Colonic mucosa (tissue), 4 donors: ENCODE measurements at regions not wholly inside any gene's neighbourhood (a gene's known extent, or its start where the extent isn't known, plus 50 kb on each side); places are given as distances from the start of the nearest gene placed in this dataset.

Experiments
- DNase-seq: peaks from one replicate; pipeline ENCODE4 v3.0.0-alpha.2; 2020
- H3K27ac ChIP-seq: fragments of 200-600 bp; one replicate; pipeline ENCODE4 v1.8.0; 2021
- H3K27me3 ChIP-seq: fragments of 200-600 bp; one replicate; pipeline ENCODE4 v1.8.0; 2021
- H3K36me3 ChIP-seq: fragments of 200-600 bp; one replicate; pipeline ENCODE4 v1.8.0; 2021
- H3K4me1 ChIP-seq: fragments of 200-600 bp; one replicate; pipeline ENCODE4 v1.8.0; 2021; ENCODE audit warnings: mild to moderate bottlenecking
- H3K4me3 ChIP-seq: fragments of 200-600 bp; one replicate; pipeline ENCODE4 v1.8.0; 2021
- H3K9ac ChIP-seq, 2 donors: one replicate each; pipeline ENCODE4 v1.7.0; 2013; ENCODE audit warnings: control low read depth in 2 of 2, low read depth in 2 of 2, low read length in 2 of 2
- H3K9me3 ChIP-seq: fragments of 200-600 bp; one replicate; pipeline ENCODE4 v1.8.0; 2021
- intact Hi-C: fragments of 100-400 bp; cut with DNase I; formaldehyde crosslinking; loops from one replicate; pipeline ENCODE4 v1.14.1; 2022
- TF ChIP-seq, protein P1 (sequence below): fragments of 200-600 bp; IDR thresholded peaks from one replicate; pipeline ENCODE4 v1.8.0; 2022; ENCODE audit warnings: antibody characterized with exemption, mild to moderate bottlenecking
- donor health status: healthy.
- donor health status: DM: no; HTN: no; CAD: no.
- donor health status: DM: no; HTN: no; CAD: no.

DNA sequence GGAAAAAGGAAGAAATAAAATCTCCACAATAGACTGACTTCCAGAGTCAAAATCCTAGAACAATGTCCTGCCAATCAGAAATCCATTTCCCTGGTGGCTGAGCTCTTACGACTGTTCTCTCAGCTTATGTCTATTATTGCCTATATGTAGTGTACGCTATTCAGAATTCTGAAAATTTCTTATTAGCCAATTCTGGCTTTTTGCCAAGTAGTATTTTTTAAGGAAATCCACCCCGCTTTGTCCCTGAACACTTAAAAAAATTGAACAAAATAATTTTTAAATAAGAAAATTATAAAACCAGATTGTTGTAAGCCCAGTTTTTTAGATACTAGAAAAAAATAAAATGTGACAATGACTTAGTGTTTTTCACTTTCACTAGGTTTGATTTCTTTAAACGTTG lies 143.0 kb downstream of the KCNA5 start:
- H3K36me3 ChIP-seq, result no peaks in the 10 kb centered on the region
- no peak for DNase-seq
- intact Hi-C loops, result no loop called here
- H3K4me1 ChIP-seq, result no peaks in the 10 kb centered on the region
- no peaks in the 10 kb centered on the region for H3K9me3 ChIP-seq
- no peak overlapping the region for H3K4me3 ChIP-seq
- no peaks in the 10 kb centered on the region for H3K27me3 ChIP-seq
- no peak overlapping the region for H3K27ac ChIP-seq
- TF ChIP-seq, protein P1, sequence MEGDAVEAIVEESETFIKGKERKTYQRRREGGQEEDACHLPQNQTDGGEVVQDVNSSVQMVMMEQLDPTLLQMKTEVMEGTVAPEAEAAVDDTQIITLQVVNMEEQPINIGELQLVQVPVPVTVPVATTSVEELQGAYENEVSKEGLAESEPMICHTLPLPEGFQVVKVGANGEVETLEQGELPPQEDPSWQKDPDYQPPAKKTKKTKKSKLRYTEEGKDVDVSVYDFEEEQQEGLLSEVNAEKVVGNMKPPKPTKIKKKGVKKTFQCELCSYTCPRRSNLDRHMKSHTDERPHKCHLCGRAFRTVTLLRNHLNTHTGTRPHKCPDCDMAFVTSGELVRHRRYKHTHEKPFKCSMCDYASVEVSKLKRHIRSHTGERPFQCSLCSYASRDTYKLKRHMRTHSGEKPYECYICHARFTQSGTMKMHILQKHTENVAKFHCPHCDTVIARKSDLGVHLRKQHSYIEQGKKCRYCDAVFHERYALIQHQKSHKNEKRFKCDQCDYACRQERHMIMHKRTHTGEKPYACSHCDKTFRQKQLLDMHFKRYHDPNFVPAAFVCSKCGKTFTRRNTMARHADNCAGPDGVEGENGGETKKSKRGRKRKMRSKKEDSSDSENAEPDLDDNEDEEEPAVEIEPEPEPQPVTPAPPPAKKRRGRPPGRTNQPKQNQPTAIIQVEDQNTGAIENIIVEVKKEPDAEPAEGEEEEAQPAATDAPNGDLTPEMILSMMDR, result no peak
- H3K9ac ChIP-seq, result no peak overlapping the region

DNA sequence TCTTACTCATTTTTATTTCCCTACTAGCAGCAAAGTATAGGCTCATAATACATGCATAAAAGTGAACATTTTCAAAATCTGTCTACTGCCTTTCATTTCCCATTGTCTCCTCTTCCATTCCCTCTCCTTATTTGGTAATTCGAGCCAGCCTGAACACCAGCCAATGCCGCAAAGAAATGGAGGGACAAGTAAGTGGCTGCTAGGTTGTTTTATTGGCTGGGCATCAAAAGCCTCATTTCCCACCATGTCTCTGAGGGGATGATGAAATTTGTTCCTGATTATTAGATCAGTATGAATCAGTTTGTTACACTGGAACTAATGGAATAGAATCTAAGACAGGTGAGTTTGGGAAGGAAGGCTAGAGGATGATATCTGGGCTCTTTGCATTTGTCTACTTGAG lies 143.5 kb downstream of the KCNA5 start:
- intact Hi-C loops, result no loop called here
- no peak overlapping the region for H3K27ac ChIP-seq
- no peaks in the 10 kb centered on the region for H3K9me3 ChIP-seq
- TF ChIP-seq, protein P1, result no peak
- H3K4me1 ChIP-seq, result no peaks in the 10 kb centered on the region
- H3K4me3 ChIP-seq, result no peak overlapping the region
- H3K9ac ChIP-seq, result no peak overlapping the region
- H3K27me3 ChIP-seq, result no peaks in the 10 kb centered on the region
- H3K36me3 ChIP-seq, result no peaks in the 10 kb centered on the region
- no peak for DNase-seq

GRCh38 chr12:5188472-5188871 lies 144.8 kb downstream of the KCNA5 start:
- intact Hi-C loops, result no loop called here
- no peak overlapping the region for H3K27ac ChIP-seq
- no peaks in the 10 kb centered on the region for H3K9me3 ChIP-seq
- DNase-seq, result no peak
- TF ChIP-seq, protein P1, result no peak
- no peaks in the 10 kb centered on the region for H3K27me3 ChIP-seq
- H3K9ac ChIP-seq, result no peak overlapping the region
- no peaks in the 10 kb centered on the region for H3K36me3 ChIP-seq
- H3K4me3 ChIP-seq, result no peak overlapping the region
- no peaks in the 10 kb centered on the region for H3K4me1 ChIP-seq

- intact Hi-C loops, result no loop called here
- Histone ChIP-seq H3K27me3 (no peaks in the 10 kb centered on the region), H3K4me3 (no peak overlapping the region), H3K36me3 (no peaks in the 10 kb centered on the region), H3K4me1 (no peaks in the 10 kb centered on the region), H3K9me3 (no peaks in the 10 kb centered on the region), H3K9ac (no peak overlapping the region), H3K27ac (no peak overlapping the region)
- TF ChIP-seq, protein P1, result no peak
- no peak for DNase-seq
These were observed 145.5 kb downstream of the KCNA5 start for GRCh38 chr12:5189173-5189572.

- no peak for DNase-seq
- TF ChIP-seq, protein P1, result no peak
- Histone ChIP-seq H3K4me1 (no peaks in the 10 kb centered on the region), H3K9ac (no peak overlapping the region), H3K9me3 (no peaks in the 10 kb centered on the region), H3K27ac (no peak overlapping the region), H3K4me3 (no peak overlapping the region), H3K27me3 (no peaks in the 10 kb centered on the region), H3K36me3 (no peaks in the 10 kb centered on the region)
- intact Hi-C loops, result no loop called here
These were observed 148.3 kb downstream of the KCNA5 start for GRCh38 chr12:5191803-5192538.
